HL-60 (cell line): ENCODE measurements at regions not wholly inside any gene's neighbourhood (a gene's known extent, or its start where the extent isn't known, plus 50 kb on each side); places are given as distances from the start of the nearest gene placed in this dataset.

ENCODE experiments used
- DNase-seq, 2 experiments: peaks; one replicate each; pipeline ENCODE4 v3.0.0-alpha.2; 2010 to 2020; ENCODE audit warnings: low read depth in 1 of 2, low spot score in 1 of 2
- H3K27ac ChIP-seq: fragments of 250-450 bp; sonication (Bioruptor Pico); replicated peaks from 2 replicates; pipeline ENCODE4 v1.5.1; 2020; ENCODE audit warnings: mild to moderate bottlenecking, moderate library complexity
- H3K27me3 ChIP-seq: fragments of 250-450 bp; sonication (Bioruptor Pico); 2 replicates; pipeline ENCODE4 v1.5.1; 2021; ENCODE audit warnings: mild to moderate bottlenecking, moderate library complexity; ENCODE audit not compliant: insufficient read depth, poor library complexity, severe bottlenecking
- H3K4me3 ChIP-seq: replicated peaks from 2 replicates; pipeline ENCODE4 v1.5.1; 2011; ENCODE audit warnings: mild to moderate bottlenecking, control low read depth, low read length; ENCODE audit not compliant: insufficient read depth
- CTCF ChIP-seq: IDR thresholded peaks from one replicate; pipeline ENCODE4 v1.5.1; 2011; ENCODE audit warnings: low read length, control low read depth, inconsistent platforms; ENCODE audit not compliant: insufficient read depth
- GABPA ChIP-seq: IDR thresholded peaks from 2 replicates; pipeline ENCODE4 v1.6.1; 2012; ENCODE audit warnings: low read depth
- POLR2AphosphoS5 ChIP-seq: IDR thresholded peaks from 2 replicates; pipeline ENCODE4 v1.6.1; 2012; ENCODE audit warnings: low read depth
- REST ChIP-seq: IDR thresholded peaks from 2 replicates; pipeline ENCODE4 v1.6.1; 2012; ENCODE audit warnings: low read depth; ENCODE audit not compliant: insufficient replicate concordance
- SPI1 ChIP-seq: IDR thresholded peaks from 2 replicates; pipeline ENCODE4 v1.6.1; 2012; ENCODE audit warnings: low read depth, mild to moderate bottlenecking, borderline replicate concordance

- Histone ChIP-seq H3K27ac (no peak overlapping the region), H3K27me3 (no peaks in the 10 kb centered on the region), H3K4me3 (no peak overlapping the region)
- no peak for TF ChIP-seq POLR2AphosphoS5
- TF ChIP-seq SPI1, result no peak
- TF ChIP-seq REST, result no peak
- TF ChIP-seq CTCF, result no peak
- no peak for DNase-seq
Observed at GRCh38 chr22:26846645-26847044, 189.3 kb downstream of the MIAT start.

GRCh38 chr22:26847046-26847445 lies 189.7 kb downstream of the MIAT start:
- no peak overlapping the region for H3K27ac ChIP-seq
- no peak overlapping the region for H3K4me3 ChIP-seq
- 0 out of 2 replicates have a peak, but pooled peaks have one; percentile 10 for TF ChIP-seq SPI1
- TF ChIP-seq REST, result no peak
- DNase-seq, result no peak
- H3K27me3 ChIP-seq, result no peaks in the 10 kb centered on the region

GRCh38 chr22:26847816-26848215 lies 190.4 kb downstream of the MIAT start:
- Histone ChIP-seq H3K27me3 (no peaks in the 10 kb centered on the region), H3K4me3 (no peak overlapping the region), H3K27ac (no peak overlapping the region)
- DNase-seq, result no peak
- TF ChIP-seq REST (no peak), CTCF (no peak), POLR2AphosphoS5 (no peak), GABPA (no peak), SPI1 (no peak)
